GM21528 (cell line): ENCODE measurements at regions not wholly inside any gene's neighbourhood (a gene's known extent, or its start where the extent isn't known, plus 50 kb on each side); places are given as distances from the start of the nearest gene placed in this dataset.
A peak's percentile ranks its signal among the peaks of the same experiment; 100 is the strongest.
"Not testable (repeated sequence)": the region's sequence is repeated elsewhere in the genome, so short reads cannot be mapped to it uniquely, and the experiment has no call there.

Experiments
- ATAC-seq: cut with Tn5 transposase; IDR thresholded peaks from one replicate; pipeline ENCODE4 v1.9.1; 2021; ENCODE audit warnings: mild to moderate bottlenecking, moderate library complexity; ENCODE audit not compliant: unreplicated experiment, low FRiP score

- no peak for ATAC-seq
Observed at GRCh38 chr4:124055896-124056295, 656.6 kb downstream of the ANKRD50 start.

- ATAC-seq, result peak; percentile 65
Observed at GRCh38 chr4:124060261-124060918, 652.1 kb downstream of the ANKRD50 start.

GRCh38 chr4:124061413-124061812 lies 651.1 kb downstream of the ANKRD50 start:
- ATAC-seq, result no peak

- ATAC-seq, result no peak
Observed at GRCh38 chr4:124065422-124065821, 647.1 kb downstream of the ANKRD50 start.

GRCh38 chr4:124065936-124066335 lies 646.6 kb downstream of the ANKRD50 start:
- no peak for ATAC-seq

- no peak for ATAC-seq
Observed at GRCh38 chr4:124066595-124066994, 645.9 kb downstream of the ANKRD50 start.

GRCh38 chr4:124067046-124067445 lies 645.5 kb downstream of the ANKRD50 start:
- ATAC-seq, result no peak

GRCh38 chr4:124070688-124071484 lies 641.6 kb downstream of the ANKRD50 start:
- no peak for ATAC-seq

GRCh38 chr4:124075276-124075675 lies 637.3 kb downstream of the ANKRD50 start:
- not testable (repeated sequence) for ATAC-seq

GRCh38 chr4:124079174-124079780 lies 633.3 kb downstream of the ANKRD50 start:
- ATAC-seq, result no peak

- no peak for ATAC-seq
Observed at GRCh38 chr4:124083711-124084110, 628.8 kb downstream of the ANKRD50 start.

GRCh38 chr4:124085561-124086180 lies 626.9 kb downstream of the ANKRD50 start:
- ATAC-seq, result no peak

GRCh38 chr4:124090021-124090420 lies 622.5 kb downstream of the ANKRD50 start:
- ATAC-seq, result no peak

GRCh38 chr4:124092101-124092500 lies 620.4 kb downstream of the ANKRD50 start:
- no peak for ATAC-seq

GRCh38 chr4:124092541-124092984 lies 620.0 kb downstream of the ANKRD50 start:
- no peak for ATAC-seq

- ATAC-seq, result no peak
Observed at GRCh38 chr4:124095621-124096020, 616.9 kb downstream of the ANKRD50 start.

- ATAC-seq, result no peak
Observed at GRCh38 chr4:124096290-124096689, 616.2 kb downstream of the ANKRD50 start.

- ATAC-seq, result no peak
Observed at GRCh38 chr4:124097447-124097846, 615.1 kb downstream of the ANKRD50 start.

GRCh38 chr4:124104101-124104500 lies 608.4 kb downstream of the ANKRD50 start:
- no peak for ATAC-seq

- ATAC-seq, result no peak
Observed at GRCh38 chr4:124104628-124105027, 607.9 kb downstream of the ANKRD50 start.

GRCh38 chr4:124105212-124105611 lies 607.3 kb downstream of the ANKRD50 start:
- no peak for ATAC-seq
